ENCODE measurements at regions not wholly inside any gene's neighbourhood (a gene's known extent, or its start where the extent isn't known, plus 50 kb on each side); places are given as distances from the start of the nearest gene placed in this dataset.

DNA sequence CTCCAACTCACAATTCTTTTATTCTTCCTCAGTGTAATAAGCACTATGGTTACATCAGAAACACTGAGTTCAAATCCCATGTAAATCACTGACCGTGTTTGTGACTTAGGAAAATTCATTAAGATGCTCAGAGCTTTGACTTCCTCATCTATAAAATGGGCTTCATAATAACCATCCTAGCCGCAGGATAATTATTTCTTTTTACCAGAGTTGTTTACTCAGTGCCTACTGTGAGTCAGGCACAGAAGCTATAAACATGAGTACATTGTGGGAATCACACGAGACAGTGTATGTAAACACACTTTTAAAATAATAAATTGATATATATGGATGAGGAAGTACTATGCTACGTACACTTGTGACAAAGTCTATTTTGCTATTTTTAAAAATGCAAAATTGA lies 296.3 kb upstream of the TENM3 start:
- no peak for DNase-seq (ENCODE audit: insufficient read length, low spot score, missing footprints)
- TF ChIP-seq, protein P1, sequence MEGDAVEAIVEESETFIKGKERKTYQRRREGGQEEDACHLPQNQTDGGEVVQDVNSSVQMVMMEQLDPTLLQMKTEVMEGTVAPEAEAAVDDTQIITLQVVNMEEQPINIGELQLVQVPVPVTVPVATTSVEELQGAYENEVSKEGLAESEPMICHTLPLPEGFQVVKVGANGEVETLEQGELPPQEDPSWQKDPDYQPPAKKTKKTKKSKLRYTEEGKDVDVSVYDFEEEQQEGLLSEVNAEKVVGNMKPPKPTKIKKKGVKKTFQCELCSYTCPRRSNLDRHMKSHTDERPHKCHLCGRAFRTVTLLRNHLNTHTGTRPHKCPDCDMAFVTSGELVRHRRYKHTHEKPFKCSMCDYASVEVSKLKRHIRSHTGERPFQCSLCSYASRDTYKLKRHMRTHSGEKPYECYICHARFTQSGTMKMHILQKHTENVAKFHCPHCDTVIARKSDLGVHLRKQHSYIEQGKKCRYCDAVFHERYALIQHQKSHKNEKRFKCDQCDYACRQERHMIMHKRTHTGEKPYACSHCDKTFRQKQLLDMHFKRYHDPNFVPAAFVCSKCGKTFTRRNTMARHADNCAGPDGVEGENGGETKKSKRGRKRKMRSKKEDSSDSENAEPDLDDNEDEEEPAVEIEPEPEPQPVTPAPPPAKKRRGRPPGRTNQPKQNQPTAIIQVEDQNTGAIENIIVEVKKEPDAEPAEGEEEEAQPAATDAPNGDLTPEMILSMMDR (IDR thresholded peaks at IDR 0.05; ENCODE audit: extremely low read depth, low read depth, low read length) = no peak
- Histone ChIP-seq H2AFZ (ENCODE audit: low read length) (no peak overlapping the region), H3K79me2 (ENCODE audit: insufficient read depth, low read length) (no peaks in the 10 kb centered on the region), H3K27me3 (ENCODE audit: insufficient read depth, low read length) (no peaks in the 10 kb centered on the region), H3K27ac (ENCODE audit: low read depth, low read length) (no peak overlapping the region), H3K36me3 (ENCODE audit: insufficient read depth, low read length) (no peaks in the 10 kb centered on the region), H4K20me1 (ENCODE audit: insufficient read depth, low read length) (no peaks in the 10 kb centered on the region), H3K9me3 (ENCODE audit: low read depth, low read length) (no peaks in the 10 kb centered on the region), H3K4me3 (ENCODE audit: insufficient read depth, low read length) (no peak overlapping the region), H3K4me2 (ENCODE audit: insufficient read depth, low read length) (no peak overlapping the region), H3K4me1 (ENCODE audit: insufficient read depth, low read length) (peaks cover 5% of the 10 kb centered on the region)

DNA sequence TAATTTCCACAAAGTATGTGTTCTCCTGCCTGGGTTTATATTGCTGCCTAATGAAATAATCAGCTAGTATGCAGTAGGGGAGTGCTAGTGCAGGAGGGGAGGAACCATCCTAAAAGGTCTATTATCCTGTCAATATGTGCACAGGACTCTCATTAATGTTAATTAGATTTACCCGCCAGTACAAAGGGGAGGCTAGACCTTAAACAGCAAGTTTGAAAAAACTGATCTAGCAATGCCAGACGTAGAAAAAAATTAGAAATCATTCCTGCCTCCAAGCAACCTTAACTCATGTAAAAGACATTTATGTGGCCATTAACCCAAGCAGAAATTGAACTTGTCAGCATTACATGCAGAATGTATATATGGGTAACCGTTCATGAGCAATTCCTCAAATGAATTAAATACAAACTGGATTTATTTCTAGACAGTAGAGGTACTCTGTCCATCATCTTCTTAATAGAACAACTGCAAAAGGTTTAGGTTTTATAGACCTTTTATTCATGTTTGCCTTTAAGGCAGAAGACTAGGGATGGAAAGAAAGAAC lies 294.3 kb upstream of the TENM3 start:
- no peaks in the 10 kb centered on the region for H3K36me3 ChIP-seq (ENCODE audit: insufficient read depth, low read length)
- H2AFZ ChIP-seq (ENCODE audit: low read length) = no peak overlapping the region
- H3K4me2 ChIP-seq (ENCODE audit: insufficient read depth, low read length) = no peak overlapping the region
- H3K9me3 ChIP-seq (ENCODE audit: low read depth, low read length) = no peaks in the 10 kb centered on the region
- DNase-seq (ENCODE audit: insufficient read length, low spot score, missing footprints) = no peak
- no peak overlapping the region for H3K4me3 ChIP-seq (ENCODE audit: insufficient read depth, low read length)
- H3K4me1 ChIP-seq (ENCODE audit: insufficient read depth, low read length) = peaks cover 17% of the 10 kb centered on the region
- no peaks in the 10 kb centered on the region for H3K27me3 ChIP-seq (ENCODE audit: insufficient read depth, low read length)
- TF ChIP-seq, protein P1 (IDR thresholded peaks at IDR 0.05; ENCODE audit: extremely low read depth, low read depth, low read length) = no peak
- no peak overlapping the region for H3K27ac ChIP-seq (ENCODE audit: low read depth, low read length)
- no peaks in the 10 kb centered on the region for H3K79me2 ChIP-seq (ENCODE audit: insufficient read depth, low read length)
- no peaks in the 10 kb centered on the region for H4K20me1 ChIP-seq (ENCODE audit: insufficient read depth, low read length)

DNA sequence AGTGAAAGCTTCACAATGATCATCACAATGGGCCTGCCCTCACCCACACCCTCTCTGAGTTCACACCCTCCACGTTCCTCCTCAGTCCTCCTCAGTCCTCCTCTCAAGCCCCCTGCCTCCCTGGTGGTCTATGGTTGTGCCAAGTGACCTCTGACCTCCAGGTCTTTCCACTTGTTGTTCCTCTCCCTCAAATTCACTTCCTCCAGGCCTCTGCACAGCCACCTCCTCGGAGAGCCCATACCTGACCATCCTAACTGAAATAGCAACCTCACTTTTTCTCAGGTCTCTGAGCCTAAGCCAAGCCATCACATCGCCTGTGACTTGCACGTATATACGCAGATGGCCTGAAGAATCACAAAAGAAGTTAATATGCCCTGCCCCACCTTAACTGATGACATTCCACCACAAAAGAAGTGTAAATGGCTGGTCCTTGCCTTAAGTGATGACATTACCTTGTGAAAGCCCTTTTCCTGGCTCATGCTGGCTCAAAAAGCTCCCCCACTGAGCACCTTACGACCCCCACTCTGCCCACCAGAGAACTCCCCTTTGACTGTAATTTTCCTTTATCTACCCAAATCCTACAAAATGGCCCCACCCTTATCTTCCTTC lies 293.4 kb upstream of the TENM3 start:
- H4K20me1 ChIP-seq (ENCODE audit: insufficient read depth, low read length) = no peaks in the 10 kb centered on the region
- H3K4me1 ChIP-seq (ENCODE audit: insufficient read depth, low read length) = peaks cover 17% of the 10 kb centered on the region
- no peak overlapping the region for H2AFZ ChIP-seq (ENCODE audit: low read length)
- TF ChIP-seq, protein P1 (IDR thresholded peaks at IDR 0.05; ENCODE audit: extremely low read depth, low read depth, low read length) = no peak
- H3K4me2 ChIP-seq (ENCODE audit: insufficient read depth, low read length) = no peak overlapping the region
- H3K4me3 ChIP-seq (ENCODE audit: insufficient read depth, low read length) = no peak overlapping the region
- H3K36me3 ChIP-seq (ENCODE audit: insufficient read depth, low read length) = no peaks in the 10 kb centered on the region
- H3K27ac ChIP-seq (ENCODE audit: low read depth, low read length) = no peak overlapping the region
- no peaks in the 10 kb centered on the region for H3K27me3 ChIP-seq (ENCODE audit: insufficient read depth, low read length)
- DNase-seq (ENCODE audit: insufficient read length, low spot score, missing footprints) = no peak
- H3K79me2 ChIP-seq (ENCODE audit: insufficient read depth, low read length) = no peaks in the 10 kb centered on the region
- no peaks in the 10 kb centered on the region for H3K9me3 ChIP-seq (ENCODE audit: low read depth, low read length)

DNA sequence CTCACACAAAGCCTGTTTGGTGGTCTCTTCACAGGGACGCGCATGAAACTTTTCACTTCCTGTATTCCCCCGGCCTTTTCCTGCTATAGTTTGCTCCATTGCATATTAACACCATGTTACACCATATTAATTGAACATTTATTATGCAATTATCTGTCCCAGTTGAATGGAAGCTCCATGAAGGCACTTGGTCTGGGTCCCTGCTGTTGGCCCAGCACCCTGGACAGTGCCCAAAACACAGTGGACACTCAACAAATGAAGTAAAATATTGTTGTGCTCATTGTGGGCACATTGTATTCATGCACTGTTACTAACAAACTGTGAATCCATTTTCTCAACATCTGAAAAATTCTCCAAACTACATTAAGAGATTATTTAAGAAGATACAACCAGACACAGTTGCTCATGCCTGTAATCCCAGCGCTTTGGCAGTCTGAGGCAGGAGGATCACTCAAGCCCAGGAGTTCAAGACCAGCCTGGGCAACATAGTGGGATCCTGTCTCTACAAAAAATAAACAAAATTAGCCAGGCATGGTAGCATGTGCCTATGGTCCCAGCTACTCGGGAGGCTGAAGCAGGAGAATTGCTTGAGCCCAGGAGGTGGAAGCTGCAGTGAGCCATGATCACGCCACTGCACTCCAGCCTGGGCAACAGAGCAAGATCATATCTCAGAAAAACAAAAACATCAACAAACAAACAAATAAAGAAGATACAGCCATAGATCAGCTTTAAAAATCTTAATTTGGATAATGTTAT lies 292.7 kb upstream of the TENM3 start:
- Histone ChIP-seq H3K36me3 (ENCODE audit: insufficient read depth, low read length) (no peaks in the 10 kb centered on the region), H3K4me1 (ENCODE audit: insufficient read depth, low read length) (peaks cover 17% of the 10 kb centered on the region), H2AFZ (ENCODE audit: low read length) (no peak overlapping the region), H3K9me3 (ENCODE audit: low read depth, low read length) (no peaks in the 10 kb centered on the region), H4K20me1 (ENCODE audit: insufficient read depth, low read length) (no peaks in the 10 kb centered on the region), H3K27ac (ENCODE audit: low read depth, low read length) (no peak overlapping the region), H3K4me3 (ENCODE audit: insufficient read depth, low read length) (no peak overlapping the region), H3K79me2 (ENCODE audit: insufficient read depth, low read length) (no peaks in the 10 kb centered on the region), H3K4me2 (ENCODE audit: insufficient read depth, low read length) (no peak overlapping the region), H3K27me3 (ENCODE audit: insufficient read depth, low read length) (no peaks in the 10 kb centered on the region)
- DNase-seq (ENCODE audit: insufficient read length, low spot score, missing footprints) = no peak
- TF ChIP-seq, protein P1 (IDR thresholded peaks at IDR 0.05; ENCODE audit: extremely low read depth, low read depth, low read length) = no peak
